H9 (cell line): ENCODE measurements at regions not wholly inside any gene's neighbourhood (a gene's known extent, or its start where the extent isn't known, plus 50 kb on each side); places are given as distances from the start of the nearest gene placed in this dataset.

Source experiments
- DNase-seq: peaks from one replicate; pipeline ENCODE4 v3.0.0-alpha.2; 2017
- H2AFZ ChIP-seq: one replicate; pipeline ENCODE4 v1.6.1; 2013; ENCODE audit warnings: mild to moderate bottlenecking, low read length, control low read depth, moderate library complexity
- H2AK5ac ChIP-seq: 2 replicates; pipeline ENCODE4 v1.6.1; 2013; ENCODE audit warnings: low read length, control low read depth, mixed read lengths; ENCODE audit not compliant: insufficient read length
- H2BK120ac ChIP-seq: one replicate; pipeline ENCODE4 v1.6.1; 2013; ENCODE audit warnings: low read depth, mild to moderate bottlenecking, low read length, control low read depth, inconsistent platforms; ENCODE audit not compliant: poor library complexity, severe bottlenecking
- H2BK12ac ChIP-seq: 2 replicates; pipeline ENCODE4 v1.6.1; 2013; ENCODE audit warnings: low read length, control low read depth, mixed read lengths, low read depth; ENCODE audit not compliant: insufficient read length
- H2BK15ac ChIP-seq: 2 replicates; pipeline ENCODE4 v1.6.1; 2013; ENCODE audit warnings: low read depth, low read length, control low read depth
- H2BK20ac ChIP-seq: one replicate; pipeline ENCODE4 v1.6.1; 2013; ENCODE audit warnings: low read depth, mild to moderate bottlenecking, low read length, control low read depth, inconsistent platforms; ENCODE audit not compliant: poor library complexity, severe bottlenecking
- H2BK5ac ChIP-seq: 2 replicates; pipeline ENCODE4 v1.6.1; 2013; ENCODE audit warnings: low read length, control low read depth, mixed read lengths; ENCODE audit not compliant: insufficient read length
- H3K14ac ChIP-seq: 2 replicates; pipeline ENCODE4 v1.6.1; 2013; ENCODE audit warnings: low read length, control low read depth; ENCODE audit not compliant: insufficient read depth
- H3K18ac ChIP-seq: 2 replicates; pipeline ENCODE4 v1.6.1; 2013; ENCODE audit warnings: low read depth, mild to moderate bottlenecking, mixed read lengths, low read length, control low read depth; ENCODE audit not compliant: insufficient read length
- H3K23ac ChIP-seq: 2 replicates; pipeline ENCODE4 v1.6.1; 2013; ENCODE audit warnings: low read length, control low read depth, mixed read lengths, low read depth; ENCODE audit not compliant: insufficient read length
- H3K23me2 ChIP-seq: 2 replicates; pipeline ENCODE4 v1.6.1; 2013; ENCODE audit warnings: low read depth, mild to moderate bottlenecking, mixed read lengths, low read length, control low read depth; ENCODE audit not compliant: insufficient read length, poor library complexity, severe bottlenecking
- H3K27ac ChIP-seq: 2 replicates; pipeline ENCODE4 v1.5.1; 2013; ENCODE audit warnings: low read length, control low read depth, mixed read lengths, low read depth; ENCODE audit not compliant: insufficient read length
- H3K27me3 ChIP-seq: 2 replicates; pipeline ENCODE4 v1.6.1; 2013; ENCODE audit warnings: low read length, control low read depth, inconsistent platforms; ENCODE audit not compliant: insufficient read depth
- H3K4ac ChIP-seq: 2 replicates; pipeline ENCODE4 v1.6.1; 2013; ENCODE audit warnings: low read depth, mild to moderate bottlenecking, control low read depth, inconsistent platforms, low read length, moderate library complexity
- H3K4me1 ChIP-seq: 2 replicates; pipeline ENCODE4 v1.6.1; 2013; ENCODE audit warnings: low read length, control low read depth, inconsistent platforms; ENCODE audit not compliant: insufficient read depth
- H3K4me2 ChIP-seq: 2 replicates; pipeline ENCODE4 v1.6.1; 2013; ENCODE audit warnings: low read length, control low read depth, mixed read lengths; ENCODE audit not compliant: insufficient read length, insufficient read depth
- H3K56ac ChIP-seq: 2 replicates; pipeline ENCODE4 v1.6.1; 2013; ENCODE audit warnings: low read depth, mild to moderate bottlenecking, mixed read lengths, low read length, control low read depth; ENCODE audit not compliant: insufficient read length
- H3K79me1 ChIP-seq: 2 replicates; pipeline ENCODE4 v1.6.1; 2013; ENCODE audit warnings: low read depth, mild to moderate bottlenecking, moderate library complexity, low read length, control low read depth, inconsistent platforms; ENCODE audit not compliant: insufficient read depth, poor library complexity, severe bottlenecking
- H3K79me2 ChIP-seq: 2 replicates; pipeline ENCODE4 v1.6.1; 2013; ENCODE audit warnings: low read length, control low read depth, inconsistent platforms; ENCODE audit not compliant: insufficient read depth
- H3K9ac ChIP-seq: 2 replicates; pipeline ENCODE4 v1.6.1; 2013; ENCODE audit warnings: low read length, control low read depth, mixed read lengths; ENCODE audit not compliant: insufficient read length; ENCODE audit errors: extremely low read depth
- H3K9me3 ChIP-seq: one replicate; pipeline ENCODE4 v1.6.1; 2013; ENCODE audit warnings: low read depth, low read length, inconsistent platforms; ENCODE audit not compliant: control insufficient read depth
- H3T11ph ChIP-seq: one replicate; pipeline ENCODE4 v1.6.1; 2013; ENCODE audit warnings: mild to moderate bottlenecking, low read length, control low read depth, inconsistent platforms
- H4K20me1 ChIP-seq: one replicate; pipeline ENCODE4 v1.6.1; 2013; ENCODE audit not compliant: control insufficient read depth, insufficient read length, insufficient read depth
- H4K5ac ChIP-seq: 2 replicates; pipeline ENCODE4 v1.6.1; 2013; ENCODE audit warnings: low read depth, mild to moderate bottlenecking, mixed read lengths, low read length, control low read depth; ENCODE audit not compliant: insufficient read length
- H4K8ac ChIP-seq: replicated peaks from 2 replicates; pipeline ENCODE4 v1.6.1; 2013; ENCODE audit warnings: low read length, control low read depth, mixed read lengths, low read depth; ENCODE audit not compliant: insufficient read length
- H4K91ac ChIP-seq: 2 replicates; pipeline ENCODE4 v1.6.1; 2013; ENCODE audit warnings: low read depth, mild to moderate bottlenecking, moderate library complexity, mixed read lengths, low read length, control low read depth; ENCODE audit not compliant: insufficient read length
- H3K27ac Mint-ChIP-seq, 3 experiments: 2 replicates in 2 of 3; 3 replicates in 1 of 3; pipeline ENCODE4 v1.8.0; 2020 to 2021; ENCODE audit warnings: mixed read lengths in 3 of 3, mild to moderate bottlenecking in 1 of 3, moderate library complexity in 1 of 3
- H3K27me3 Mint-ChIP-seq: 2 replicates; pipeline ENCODE4 v1.8.0; 2021; ENCODE audit warnings: low read depth, mild to moderate bottlenecking, moderate library complexity, mixed read lengths
- H3K36me3 Mint-ChIP-seq, 3 experiments: 2 replicates in 2 of 3; 3 replicates in 1 of 3; pipeline ENCODE4 v1.8.0; 2020 to 2021; ENCODE audit warnings: low read depth in 3 of 3, mixed read lengths in 3 of 3; ENCODE audit not compliant: insufficient read depth in 1 of 3
- H3K4me1 Mint-ChIP-seq, 2 experiments: 2 replicates each; pipeline ENCODE4 v1.8.0; 2020; ENCODE audit warnings: mixed read lengths in 2 of 2
- H3K4me3 Mint-ChIP-seq, 2 experiments: 2 replicates in 1 of 2; 3 replicates in 1 of 2; pipeline ENCODE4 v1.8.0; 2020 to 2021; ENCODE audit warnings: mild to moderate bottlenecking in 2 of 2, mixed read lengths in 2 of 2, moderate library complexity in 1 of 2
- H3K9me3 Mint-ChIP-seq, 2 experiments: 2 replicates in 1 of 2; 3 replicates in 1 of 2; pipeline ENCODE4 v1.8.0; 2020; ENCODE audit warnings: mild to moderate bottlenecking in 2 of 2, mixed read lengths in 2 of 2, moderate library complexity in 1 of 2
- CTCF ChIP-seq: fragments of 200-600 bp; sonication (generic); conservative IDR thresholded peaks from 3 replicates; pipeline ENCODE4 v1.8.0; 2021; ENCODE audit warnings: antibody characterized with exemption, mild to moderate bottlenecking
- WGBS: extraction: QIAGEN DNeasy Blood & Tissue Kit; methylation state at CpG from one replicate; pipeline ENCODE4 v1.1.7; 2013; ENCODE audit warnings: missing lambda C conversion rate, low lambda C conversion rate, mixed read lengths; ENCODE audit not compliant: insufficient read length; ENCODE audit errors: extremely low coverage; 5-methylcytosine and 5-hydroxymethylcytosine counted together

- no CpG with 5 or more reads among the region's 3 CpGs for WGBS
- Histone ChIP-seq H3K18ac (no peak overlapping the region), H3K23ac (no peak overlapping the region), H4K8ac (no peak overlapping the region), H3K79me2 (no peaks in the 10 kb centered on the region), H2BK5ac (no peak overlapping the region), H2BK120ac (no peak overlapping the region), H2AK5ac (no peak overlapping the region), H3K14ac (no peak overlapping the region), H2BK12ac (no peak overlapping the region), H3K56ac (no peak overlapping the region), H2BK20ac (no peak overlapping the region), H3K9me3 (no peaks in the 10 kb centered on the region), H3K27me3 (no peaks in the 10 kb centered on the region), H3K4me1 (no peaks in the 10 kb centered on the region), H3K4me2 (no peak overlapping the region), H3K9ac (no peak overlapping the region), H3T11ph (no peak overlapping the region), H2AFZ (no peak overlapping the region), H4K20me1 (no peaks in the 10 kb centered on the region), H3K27ac (no peak overlapping the region), H4K91ac (no peak overlapping the region), H3K79me1 (no peaks in the 10 kb centered on the region), H2BK15ac (no peak overlapping the region), H4K5ac (no peak overlapping the region), H3K23me2 (no peaks in the 10 kb centered on the region), H3K4ac (no peak overlapping the region)
- H3K9me3 Mint-ChIP-seq: no peaks in the 10 kb centered on the region; a peak in 1 of 5 replicates
- H3K36me3 Mint-ChIP-seq: no peaks in the 10 kb centered on the region
- no peaks in the 10 kb centered on the region for H3K27me3 Mint-ChIP-seq
- 0 out of 7 replicates have a peak overlapping the region, but pooled peaks of 1 of the 3 experiments have one; percentile 45 for H3K27ac Mint-ChIP-seq
- no peaks in the 10 kb centered on the region for H3K4me1 Mint-ChIP-seq
- TF ChIP-seq CTCF: no peak
- no peak overlapping the region for H3K4me3 Mint-ChIP-seq
- no peak for DNase-seq
These were observed 488.7 kb upstream of the KCNMB2 start for GRCh38 chr3:178047496-178047895.
